ENCODE measurements at regions not wholly inside any gene's neighbourhood (a gene's known extent, or its start where the extent isn't known, plus 50 kb on each side); places are given as distances from the start of the nearest gene placed in this dataset.

GRCh38 chr9:11349187-11349586, 736.4 kb upstream of the PTPRD start:
- no peaks in the 10 kb centered on the region for H3K4me1 ChIP-seq
- H3K9me3 ChIP-seq: no peaks in the 10 kb centered on the region
- intact Hi-C loops (cut with DNase I): no loop called here
- ATAC-seq (no peak), DNase-seq (peak in 1 of 6 donors; percentile 22), FAIRE-seq (no peak)
- H3K27ac ChIP-seq: no peak overlapping the region
- H3K36me3 ChIP-seq: no peaks in the 10 kb centered on the region
- 67 to 71% methylated on average over 5 of the region's 5 CpGs for WGBS, 2 donors
- H3K27me3 ChIP-seq: peaks cover 0 to 4% (median 0%) of the 10 kb centered on the region in 4 donors
- H3K4me3 ChIP-seq: no peak overlapping the region
- no peak for TF ChIP-seq CTCF (IDR thresholded peaks at IDR 0.05)

DNA sequence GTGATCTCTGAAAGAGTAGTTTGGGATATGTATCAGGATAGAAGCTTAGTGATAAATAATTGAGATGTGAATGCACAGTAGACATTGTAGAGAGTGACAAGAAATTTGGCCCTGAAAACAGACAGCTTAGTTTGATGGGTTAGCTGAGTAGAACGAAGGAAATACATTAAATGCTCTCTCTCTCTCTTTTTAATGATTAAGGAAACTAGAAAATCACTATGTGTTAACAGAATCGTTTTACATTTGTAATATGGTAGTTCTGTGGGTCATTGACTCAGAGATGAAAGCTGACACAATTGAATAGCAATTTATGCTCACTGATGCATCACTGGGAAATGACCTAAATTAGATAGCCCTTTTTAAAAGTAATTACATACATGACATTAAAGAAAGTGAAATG, 739.8 kb upstream of the PTPRD start:
- 31 to 33% methylated on average over 2 of the region's 2 CpGs for WGBS, 2 donors
- ATAC-seq (no peak), FAIRE-seq (no peak), DNase-seq (no peak)
- H3K4me3 ChIP-seq: no peak overlapping the region
- H3K36me3 ChIP-seq: no peaks in the 10 kb centered on the region
- no peaks in the 10 kb centered on the region for H3K9me3 ChIP-seq
- TF ChIP-seq CTCF (IDR thresholded peaks at IDR 0.05): no peak
- intact Hi-C loops (cut with DNase I): no loop called here
- no peaks in the 10 kb centered on the region for H3K4me1 ChIP-seq
- no peaks in the 10 kb centered on the region for H3K27me3 ChIP-seq
- no peak overlapping the region for H3K27ac ChIP-seq

DNA sequence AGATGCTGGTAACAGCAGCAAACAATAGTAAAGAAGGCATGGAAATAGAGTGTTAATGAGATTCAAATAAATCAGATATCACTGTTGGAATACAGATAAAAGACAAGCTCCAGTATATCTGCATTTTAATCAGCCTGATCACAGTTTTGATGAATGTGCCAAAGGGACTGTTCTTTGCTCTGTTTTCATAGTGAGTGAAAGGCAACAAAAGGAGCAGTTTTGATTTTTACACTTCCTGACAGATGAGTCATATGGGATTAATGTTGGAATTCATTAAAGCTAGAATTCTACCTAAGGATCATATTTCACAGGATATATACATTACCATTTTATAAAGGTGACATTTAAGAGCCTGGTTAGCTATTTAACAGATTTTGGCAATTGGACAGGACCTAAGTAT, 743.3 kb upstream of the PTPRD start:
- no peak overlapping the region for H3K27ac ChIP-seq
- intact Hi-C loops (cut with DNase I): no loop called here
- no peaks in the 10 kb centered on the region for H3K27me3 ChIP-seq
- no peaks in the 10 kb centered on the region for H3K9me3 ChIP-seq
- DNase-seq: no peak
- no peaks in the 10 kb centered on the region for H3K36me3 ChIP-seq
- no peaks in the 10 kb centered on the region for H3K4me1 ChIP-seq
- ATAC-seq: no peak
- TF ChIP-seq CTCF (IDR thresholded peaks at IDR 0.05): no peak
- H3K4me3 ChIP-seq: no peak overlapping the region
- no peak for FAIRE-seq

- 60 to 73% methylated on average over 14 of the region's 14 CpGs for WGBS, 2 donors
- intact Hi-C loops (cut with DNase I): no loop called here
- no peaks in the 10 kb centered on the region for H3K9me3 ChIP-seq
- H3K4me3 ChIP-seq: no peak overlapping the region
- no peak for ATAC-seq
- DNase-seq: peak in 1 of 6 donors; percentile 32
- FAIRE-seq: no peak
- no peaks in the 10 kb centered on the region for H3K36me3 ChIP-seq
- no peak overlapping the region for H3K27ac ChIP-seq
- no peak for TF ChIP-seq CTCF (IDR thresholded peaks at IDR 0.05)
- no peaks in the 10 kb centered on the region for H3K27me3 ChIP-seq
- H3K4me1 ChIP-seq: no peaks in the 10 kb centered on the region
Observed at GRCh38 chr9:11366585-11367129, 753.9 kb upstream of the PTPRD start.

DNA sequence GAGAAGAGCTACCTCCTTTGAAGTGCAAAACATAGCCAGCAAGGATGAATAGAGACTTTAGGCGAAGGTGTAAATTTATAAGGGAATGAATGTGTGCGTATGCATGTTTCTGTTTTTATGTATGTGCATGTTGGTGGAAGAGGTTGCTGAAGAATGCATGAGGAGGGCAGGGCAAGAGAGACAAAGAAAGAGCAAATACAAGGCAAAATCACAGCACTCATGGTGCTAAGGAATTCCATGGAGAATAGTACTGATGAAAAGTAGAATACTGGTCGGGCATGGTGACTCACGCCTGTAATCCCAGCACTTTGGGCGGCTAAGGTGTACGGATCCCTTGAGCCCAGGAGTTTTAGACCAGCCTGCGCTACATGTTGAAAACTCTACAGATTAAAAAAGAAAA, 762.1 kb upstream of the PTPRD start:
- ATAC-seq (no peak), FAIRE-seq (no peak), DNase-seq (no peak)
- 70 to 78% methylated on average over 7 of the region's 7 CpGs for WGBS, 2 donors
- intact Hi-C loops (cut with DNase I): no loop called here
- Histone ChIP-seq H3K27me3 (no peaks in the 10 kb centered on the region), H3K9me3 (no peaks in the 10 kb centered on the region), H3K4me3 (no peak overlapping the region), H3K27ac (no peak overlapping the region), H3K4me1 (no peaks in the 10 kb centered on the region), H3K36me3 (no peaks in the 10 kb centered on the region)
- no peak for TF ChIP-seq CTCF (IDR thresholded peaks at IDR 0.05)

All from pancreas (tissue), 10 donors.